Nephron progenitor cell (in vitro differentiated cells): ENCODE measurements at regions not wholly inside any gene's neighbourhood (a gene's known extent, or its start where the extent isn't known, plus 50 kb on each side); places are given as distances from the start of the nearest gene placed in this dataset.

Source experiments
- DNase-seq: peaks from one replicate; pipeline ENCODE4 v3.0.0; 2021
- H3K27ac Mint-ChIP-seq: 2 replicates; pipeline ENCODE4 v1.8.0; 2021; ENCODE audit warnings: mild to moderate bottlenecking, moderate library complexity, mixed read lengths
- H3K27me3 Mint-ChIP-seq: 2 replicates; pipeline ENCODE4 v1.8.0; 2021; ENCODE audit warnings: mild to moderate bottlenecking, low read depth, mixed read lengths; ENCODE audit not compliant: poor library complexity
- H3K36me3 Mint-ChIP-seq: 2 replicates; pipeline ENCODE4 v1.8.0; 2021; ENCODE audit warnings: low read depth, mixed read lengths
- H3K4me1 Mint-ChIP-seq: 2 replicates; pipeline ENCODE4 v1.8.0; 2021; ENCODE audit warnings: mixed read lengths
- H3K4me3 Mint-ChIP-seq: 2 replicates; pipeline ENCODE4 v1.8.0; 2021; ENCODE audit warnings: mild to moderate bottlenecking, moderate library complexity, mixed read lengths
- H3K9me3 Mint-ChIP-seq: 2 replicates; pipeline ENCODE4 v1.8.0; 2021; ENCODE audit warnings: mild to moderate bottlenecking, moderate library complexity, mixed read lengths
- TF ChIP-seq, protein P1 (sequence below): fragments of 200-600 bp; sonication (generic); IDR thresholded peaks from 2 replicates; pipeline ENCODE4 v1.5.0; 2021; ENCODE audit warnings: antibody characterized with exemption

DNA sequence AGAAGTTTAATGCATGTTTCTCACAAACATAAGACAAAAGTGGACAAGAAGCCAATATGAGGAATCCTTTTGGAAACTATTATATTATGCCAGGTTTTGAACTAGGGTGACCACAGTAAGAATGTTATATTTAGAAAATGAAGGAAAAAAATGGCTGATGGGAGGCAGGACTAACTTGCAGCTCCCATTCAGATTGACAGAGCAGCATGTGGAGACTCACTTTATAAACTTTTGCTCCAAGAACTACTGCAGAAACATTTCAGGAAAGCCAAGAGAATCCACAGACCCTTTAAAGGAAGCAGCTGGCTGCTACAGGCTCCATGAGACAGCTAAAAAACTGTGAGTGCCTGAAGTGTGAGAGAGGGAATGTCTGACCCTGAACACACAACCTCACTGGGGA is 738.6 kb upstream of the GRIA3 start:
- H3K4me1 Mint-ChIP-seq, result peaks cover 5% of the 10 kb centered on the region

DNA sequence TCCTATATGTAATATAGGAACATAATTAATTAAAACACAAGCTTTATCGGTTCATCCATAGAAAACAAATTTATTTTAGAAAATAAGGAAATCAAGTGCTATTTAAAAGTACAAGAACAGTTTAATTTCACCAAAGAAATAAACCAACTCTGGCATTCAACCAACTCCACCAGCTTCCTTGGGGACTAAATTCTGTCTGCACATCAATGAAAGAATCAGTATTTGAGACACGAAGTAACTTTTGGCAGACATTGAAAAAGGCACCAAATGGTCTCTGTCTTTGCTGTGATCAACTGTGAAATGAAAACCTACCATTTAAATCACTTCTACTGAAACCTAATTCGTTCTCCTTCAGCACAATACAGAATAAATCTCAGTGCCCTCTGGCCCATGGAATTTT is 719.7 kb upstream of the GRIA3 start:
- Mint-ChIP-seq H3K27ac (no peak overlapping the region), H3K4me3 (no peak overlapping the region), H3K27me3 (no peaks in the 10 kb centered on the region), H3K9me3 (peaks cover 9% of the 10 kb centered on the region), H3K36me3 (no peaks in the 10 kb centered on the region), H3K4me1 (no peaks in the 10 kb centered on the region)
- TF ChIP-seq, protein P1, sequence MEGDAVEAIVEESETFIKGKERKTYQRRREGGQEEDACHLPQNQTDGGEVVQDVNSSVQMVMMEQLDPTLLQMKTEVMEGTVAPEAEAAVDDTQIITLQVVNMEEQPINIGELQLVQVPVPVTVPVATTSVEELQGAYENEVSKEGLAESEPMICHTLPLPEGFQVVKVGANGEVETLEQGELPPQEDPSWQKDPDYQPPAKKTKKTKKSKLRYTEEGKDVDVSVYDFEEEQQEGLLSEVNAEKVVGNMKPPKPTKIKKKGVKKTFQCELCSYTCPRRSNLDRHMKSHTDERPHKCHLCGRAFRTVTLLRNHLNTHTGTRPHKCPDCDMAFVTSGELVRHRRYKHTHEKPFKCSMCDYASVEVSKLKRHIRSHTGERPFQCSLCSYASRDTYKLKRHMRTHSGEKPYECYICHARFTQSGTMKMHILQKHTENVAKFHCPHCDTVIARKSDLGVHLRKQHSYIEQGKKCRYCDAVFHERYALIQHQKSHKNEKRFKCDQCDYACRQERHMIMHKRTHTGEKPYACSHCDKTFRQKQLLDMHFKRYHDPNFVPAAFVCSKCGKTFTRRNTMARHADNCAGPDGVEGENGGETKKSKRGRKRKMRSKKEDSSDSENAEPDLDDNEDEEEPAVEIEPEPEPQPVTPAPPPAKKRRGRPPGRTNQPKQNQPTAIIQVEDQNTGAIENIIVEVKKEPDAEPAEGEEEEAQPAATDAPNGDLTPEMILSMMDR, result no peak
- no peak for DNase-seq

More for the DNA sequence above, 738.6 kb upstream of the GRIA3 start:
- no peak for DNase-seq
- no peaks in the 10 kb centered on the region for H3K36me3 Mint-ChIP-seq
- no peaks in the 10 kb centered on the region for H3K27me3 Mint-ChIP-seq
- peaks cover 41% of the 10 kb centered on the region for H3K9me3 Mint-ChIP-seq
- TF ChIP-seq, protein P1, result no peak
- no peak overlapping the region for H3K27ac Mint-ChIP-seq
- H3K4me3 Mint-ChIP-seq, result no peak overlapping the region

DNA sequence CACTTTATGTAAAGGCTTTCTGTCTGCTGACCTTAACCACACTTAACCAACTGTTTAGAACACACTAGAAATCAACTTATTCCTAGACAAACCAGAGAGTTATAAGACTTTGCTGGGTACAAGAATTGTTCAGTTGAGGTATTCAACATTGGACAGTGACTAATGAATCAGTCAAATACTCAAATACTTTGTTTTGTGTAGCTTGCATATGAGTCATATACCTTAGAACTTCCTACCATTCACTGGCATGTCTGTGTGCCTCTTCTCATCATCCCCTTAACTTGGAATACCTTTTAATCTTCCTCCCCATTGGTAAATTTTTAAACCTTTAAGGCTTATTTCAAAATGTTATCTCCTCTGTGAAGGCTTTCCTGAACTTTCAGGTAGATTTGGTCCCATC is 708.8 kb upstream of the GRIA3 start:
- no peak overlapping the region for H3K27ac Mint-ChIP-seq
- no peaks in the 10 kb centered on the region for H3K36me3 Mint-ChIP-seq
- no peak overlapping the region for H3K4me3 Mint-ChIP-seq

DNA sequence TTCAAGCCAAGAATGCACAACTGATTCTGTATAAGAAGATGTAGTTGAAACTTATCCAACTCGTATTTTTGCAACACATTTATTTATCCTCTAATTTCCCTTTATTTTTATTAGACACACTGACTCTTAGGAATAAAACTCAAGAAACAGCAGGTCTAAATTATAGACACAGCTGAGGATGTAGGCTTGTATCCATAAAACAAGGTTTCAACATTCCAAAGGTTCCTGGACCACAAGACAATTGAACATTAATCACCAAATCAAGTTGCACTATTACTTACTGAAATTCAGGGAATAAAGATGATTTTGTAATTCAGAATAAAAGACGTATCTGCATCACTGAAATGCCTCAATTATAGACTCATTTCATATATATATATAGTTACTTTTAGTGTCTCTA is 683.5 kb upstream of the GRIA3 start:
- Mint-ChIP-seq H3K27ac (no peak overlapping the region), H3K4me1 (no peaks in the 10 kb centered on the region), H3K9me3 (peaks cover 38% of the 10 kb centered on the region), H3K27me3 (no peaks in the 10 kb centered on the region), H3K4me3 (no peak overlapping the region), H3K36me3 (no peaks in the 10 kb centered on the region)
- DNase-seq, result no peak
- TF ChIP-seq, protein P1, result no peak

More for the DNA sequence above, 708.8 kb upstream of the GRIA3 start:
- no peak for DNase-seq
- Mint-ChIP-seq H3K9me3 (peaks cover 13% of the 10 kb centered on the region), H3K27me3 (no peaks in the 10 kb centered on the region), H3K4me1 (no peaks in the 10 kb centered on the region)
- TF ChIP-seq, protein P1, result no peak

DNA sequence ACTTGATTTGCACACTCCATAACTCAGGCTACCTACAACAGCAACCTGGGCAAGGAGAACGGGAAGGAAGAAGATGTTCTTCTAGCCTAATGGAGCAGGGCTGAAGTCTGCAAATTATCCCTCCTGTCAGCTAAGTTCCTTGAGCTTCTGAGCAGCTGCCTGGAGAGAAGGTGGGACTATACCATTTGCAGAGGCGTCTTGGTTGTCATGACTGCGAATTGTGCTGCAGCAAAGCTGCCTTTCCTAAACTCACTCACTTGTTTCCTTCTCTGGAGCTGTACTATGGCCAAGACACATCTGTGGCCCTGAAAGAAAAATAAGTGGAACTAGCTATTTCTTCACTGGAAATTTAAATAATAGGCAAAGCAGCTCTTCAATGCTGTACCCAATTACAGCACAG is 682.4 kb upstream of the GRIA3 start:
- H3K27me3 Mint-ChIP-seq, result no peaks in the 10 kb centered on the region
- H3K36me3 Mint-ChIP-seq, result no peaks in the 10 kb centered on the region

DNA sequence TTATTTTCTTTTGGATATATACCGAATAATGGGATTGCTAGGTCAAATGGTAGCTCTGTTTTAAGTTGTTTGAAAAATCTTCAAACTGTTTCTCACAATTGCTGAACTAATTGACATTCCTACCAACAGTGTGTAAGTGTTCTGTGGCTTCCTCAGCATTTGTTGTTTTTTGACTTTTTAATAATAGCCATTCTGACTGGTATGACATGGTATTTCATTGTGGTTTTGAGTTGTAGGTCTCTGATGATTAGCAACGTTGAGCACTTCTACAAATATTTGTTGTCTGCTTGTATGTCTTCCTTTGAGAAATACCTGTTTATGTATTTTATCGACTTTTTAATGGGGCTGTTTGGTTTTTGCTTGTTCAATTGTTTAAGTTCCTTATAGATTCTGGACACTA is 680.1 kb upstream of the GRIA3 start:
- no peak for DNase-seq
- Mint-ChIP-seq H3K36me3 (no peaks in the 10 kb centered on the region), H3K27ac (no peak overlapping the region), H3K4me3 (no peak overlapping the region), H3K27me3 (no peaks in the 10 kb centered on the region), H3K4me1 (no peaks in the 10 kb centered on the region), H3K9me3 (peaks cover 23% of the 10 kb centered on the region)
- TF ChIP-seq, protein P1, result no peak

More for the DNA sequence above, 682.4 kb upstream of the GRIA3 start:
- Mint-ChIP-seq H3K4me1 (no peaks in the 10 kb centered on the region), H3K27ac (no peak overlapping the region), H3K4me3 (no peak overlapping the region), H3K9me3 (peaks cover 30% of the 10 kb centered on the region)
- TF ChIP-seq, protein P1, result no peak
- no peak for DNase-seq
